Choroid plexus epithelial cell (primary cell): ENCODE measurements at regions not wholly inside any gene's neighbourhood (a gene's known extent, or its start where the extent isn't known, plus 50 kb on each side); places are given as distances from the start of the nearest gene placed in this dataset.
"Not testable (repeated sequence)": the region's sequence is repeated elsewhere in the genome, so short reads cannot be mapped to it uniquely, and the experiment has no call there.

Source experiments
- DNase-seq: peaks from one replicate; pipeline ENCODE4 v3.0.0-alpha.2; 2010; ENCODE audit warnings: low read depth
- H3K4me3 ChIP-seq: 2 replicates; pipeline ENCODE4 v1.5.1; 2011; ENCODE audit warnings: low read depth, mild to moderate bottlenecking, control low read depth, low read length, moderate library complexity
- CTCF ChIP-seq: conservative IDR thresholded peaks from 2 replicates; pipeline ENCODE4 v1.5.1; 2011; ENCODE audit warnings: low read depth, mild to moderate bottlenecking, control low read depth, inconsistent platforms, low read length, moderate library complexity

GRCh38 chr18:42544901-42545300 is 570.6 kb downstream of the RIT2 start:
- DNase-seq: no peak
- no peak overlapping the region for H3K4me3 ChIP-seq
- no peak for TF ChIP-seq CTCF

GRCh38 chr18:42545825-42546224 is 569.7 kb downstream of the RIT2 start:
- DNase-seq: peak; percentile 30
- no peak overlapping the region for H3K4me3 ChIP-seq
- TF ChIP-seq CTCF: no peak

GRCh38 chr18:42548493-42548892 is 567.0 kb downstream of the RIT2 start:
- DNase-seq: no peak
- no peak overlapping the region for H3K4me3 ChIP-seq
- no peak for TF ChIP-seq CTCF

- no peak for TF ChIP-seq CTCF
- no peak for DNase-seq
Measured at GRCh38 chr18:42549596-42549995, 565.9 kb downstream of the RIT2 start.

GRCh38 chr18:42552559-42552958 is 562.9 kb downstream of the RIT2 start:
- not testable (repeated sequence) for DNase-seq

More at GRCh38 chr18:42549596-42549995, 565.9 kb downstream of the RIT2 start:
- no peak overlapping the region for H3K4me3 ChIP-seq

GRCh38 chr18:42559069-42559690 is 556.3 kb downstream of the RIT2 start:
- no peak for TF ChIP-seq CTCF
- DNase-seq: no peak
- no peak overlapping the region for H3K4me3 ChIP-seq

More at GRCh38 chr18:42552559-42552958, 562.9 kb downstream of the RIT2 start:
- not testable (repeated sequence) for H3K4me3 ChIP-seq

GRCh38 chr18:42561521-42561920 is 554.0 kb downstream of the RIT2 start:
- DNase-seq: no peak
- no peak overlapping the region for H3K4me3 ChIP-seq
- TF ChIP-seq CTCF: no peak
